ENCODE measurements at regions not wholly inside any gene's neighbourhood (a gene's known extent, or its start where the extent isn't known, plus 50 kb on each side); places are given as distances from the start of the nearest gene placed in this dataset.
"Not testable (repeated sequence)": the region's sequence is repeated elsewhere in the genome, so short reads cannot be mapped to it uniquely, and the experiment has no call there.

- not testable (repeated sequence) for DNase-seq
These were observed 122.1 kb downstream of the SPAG6 start for GRCh38 chr10:22467393-22467792.

DNA sequence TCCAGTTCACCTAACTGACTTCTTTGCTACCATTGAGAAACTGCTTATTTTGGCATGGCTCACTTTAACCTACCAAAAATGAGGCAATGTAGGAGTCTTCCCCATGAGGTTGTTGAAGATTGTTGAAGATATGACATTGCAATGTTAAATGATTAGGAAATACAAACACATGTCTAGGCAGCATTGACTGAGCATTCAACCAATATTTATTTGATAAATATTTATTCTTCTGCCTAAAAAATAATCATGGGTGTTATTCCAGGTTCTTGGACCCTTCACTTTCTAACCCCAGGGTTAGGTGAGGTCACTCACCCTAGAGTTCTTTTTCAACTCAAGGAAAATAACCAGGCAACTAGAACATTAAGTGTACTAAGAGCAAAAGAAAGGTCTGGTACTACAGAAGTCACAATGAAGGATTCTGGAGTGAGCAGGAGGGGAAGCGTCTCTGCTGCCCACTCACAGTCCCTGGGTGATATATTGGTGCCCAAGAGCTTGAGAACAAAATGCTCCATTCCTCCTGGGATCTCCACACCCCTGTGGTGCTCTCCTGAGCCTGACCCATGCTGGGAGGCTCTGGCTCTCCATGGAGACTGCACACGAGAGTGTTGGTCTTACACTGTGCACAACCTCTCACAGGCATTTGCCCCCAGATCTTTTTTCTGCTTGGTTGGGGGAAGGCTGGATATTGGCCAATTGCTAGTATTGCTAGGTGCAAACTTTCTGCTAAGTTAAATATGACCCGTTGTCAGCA lies 123.4 kb downstream of the SPAG6 start:
- no peak for DNase-seq

DNA sequence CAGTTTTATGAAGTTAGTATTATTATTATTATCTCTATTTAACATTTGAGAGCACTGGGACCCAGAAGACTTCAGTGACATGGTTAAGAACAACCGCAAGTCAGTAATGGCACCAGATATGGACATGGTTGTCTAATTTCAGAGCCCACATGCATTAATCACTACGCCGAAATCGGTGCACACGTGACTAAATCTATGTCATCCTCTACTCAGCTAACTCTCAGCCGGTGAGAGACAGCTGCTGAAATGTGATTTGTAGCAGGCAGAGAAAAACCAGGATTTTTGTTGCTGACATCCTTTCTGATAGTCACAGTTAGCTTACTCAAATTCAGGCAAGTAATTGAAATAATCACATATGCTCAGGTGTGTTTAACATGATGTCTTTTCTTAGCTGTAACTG lies 127.7 kb downstream of the SPAG6 start:
- DNase-seq: no peak

GRCh38 chr10:22473459-22473858 lies 128.2 kb downstream of the SPAG6 start:
- no peak for DNase-seq

- peak; percentile 32 for DNase-seq
These were observed 130.6 kb downstream of the SPAG6 start for GRCh38 chr10:22475651-22476600.

DNA sequence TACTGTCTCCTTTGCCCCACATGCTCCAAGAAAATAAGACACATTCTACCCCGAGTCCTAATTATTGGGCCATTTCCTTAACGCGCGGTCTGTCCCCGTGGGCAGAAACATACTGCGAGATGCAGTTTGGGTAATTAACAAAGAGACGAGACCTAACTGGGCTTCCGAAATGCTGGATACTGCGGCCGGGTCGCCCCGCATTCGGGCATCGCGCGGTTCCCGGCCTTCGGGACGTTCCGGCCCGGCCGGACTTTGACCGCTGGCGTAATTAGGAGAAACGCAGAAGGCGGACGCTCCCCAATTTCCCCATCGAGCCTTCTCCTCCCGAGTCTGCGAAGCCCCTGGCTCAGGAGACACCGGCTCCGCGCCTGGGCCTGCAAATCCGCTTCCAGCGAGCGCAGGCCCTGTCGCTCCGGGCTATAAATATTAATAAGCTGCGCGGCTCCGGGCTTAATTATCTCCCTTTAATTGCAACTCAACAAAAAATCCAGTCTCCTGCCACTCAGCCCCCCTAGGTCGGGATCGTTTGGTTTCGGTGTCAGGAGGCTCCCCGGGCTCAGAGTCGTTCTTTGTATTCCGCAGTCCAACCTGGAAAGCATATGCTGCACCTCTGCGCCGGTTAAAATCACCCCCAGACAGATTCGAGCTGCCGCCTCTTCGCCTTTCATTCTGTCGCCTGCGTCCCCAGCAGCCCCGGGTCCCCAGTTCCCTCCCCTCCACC lies 131.5 kb downstream of the SPAG6 start:
- DNase-seq: no peak

DNA sequence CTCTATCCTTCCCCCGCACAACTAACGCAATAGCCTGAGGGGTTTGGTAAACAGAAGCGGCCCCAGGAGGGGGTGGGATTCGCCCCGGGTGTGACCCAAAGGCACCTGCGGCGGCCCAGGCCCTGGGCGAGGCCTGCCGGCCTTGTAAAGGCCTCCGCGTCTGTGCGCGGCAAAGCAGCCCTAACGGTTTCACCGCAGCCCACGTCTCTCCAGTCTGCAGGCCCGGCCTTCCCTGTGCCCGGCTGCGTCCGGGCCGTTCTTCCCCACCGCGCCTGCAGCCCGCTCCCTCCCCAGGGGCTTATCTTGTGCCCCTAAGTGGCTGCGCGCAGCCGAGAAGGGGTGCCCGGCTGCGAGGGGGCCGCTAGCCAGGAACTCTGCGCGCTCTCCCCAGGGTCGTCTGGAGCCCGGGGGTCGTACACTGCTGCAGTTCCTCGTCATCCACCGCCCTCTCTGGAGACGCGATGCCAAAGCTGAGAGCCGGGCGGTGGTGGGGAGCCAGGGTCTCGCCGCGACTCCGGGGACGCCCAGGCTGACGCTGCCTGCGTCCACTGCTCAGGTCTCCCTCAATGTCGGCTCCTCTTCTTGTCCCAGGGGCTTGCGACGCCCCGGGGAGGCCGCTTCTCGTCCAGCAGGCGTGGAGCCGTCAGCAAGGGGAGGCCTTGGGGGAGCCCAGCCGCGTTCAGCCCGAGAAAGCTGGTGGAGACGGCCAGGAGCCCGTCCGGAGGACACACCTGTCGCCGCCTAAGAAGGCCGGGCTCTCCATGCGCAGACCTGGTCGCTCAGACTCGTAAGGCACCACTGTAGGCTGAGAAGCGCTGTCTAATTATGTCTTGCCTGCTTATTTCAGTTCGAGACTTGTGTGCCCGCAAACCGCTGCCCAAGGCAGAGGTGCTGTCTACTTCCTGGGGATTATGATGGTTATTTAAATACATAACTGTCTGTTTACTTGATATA lies 132.3 kb downstream of the SPAG6 start:
- no peak for DNase-seq

GRCh38 chr10:22478555-22479334 lies 133.4 kb downstream of the SPAG6 start:
- no peak for DNase-seq

DNA sequence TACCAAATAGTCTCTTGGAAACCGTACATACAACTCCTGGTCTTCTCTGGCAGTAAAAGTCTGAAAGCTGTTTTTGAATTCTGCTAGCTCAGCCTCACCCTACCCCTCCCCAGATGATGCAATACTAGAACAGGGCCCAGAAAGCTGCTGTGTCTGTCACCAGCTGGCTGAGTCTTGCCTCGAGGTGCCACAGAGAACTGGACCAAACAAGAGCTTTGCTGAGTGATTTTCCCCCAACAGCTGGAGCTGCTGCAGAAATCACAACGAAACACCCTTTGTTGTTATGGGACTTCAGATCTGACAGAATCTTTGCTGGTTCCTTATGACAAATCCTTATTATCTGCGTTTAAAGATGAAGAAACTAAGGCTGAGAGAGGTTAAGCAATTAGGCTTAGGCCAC lies 134.1 kb downstream of the SPAG6 start:
- peak; percentile 39 for DNase-seq

DNA sequence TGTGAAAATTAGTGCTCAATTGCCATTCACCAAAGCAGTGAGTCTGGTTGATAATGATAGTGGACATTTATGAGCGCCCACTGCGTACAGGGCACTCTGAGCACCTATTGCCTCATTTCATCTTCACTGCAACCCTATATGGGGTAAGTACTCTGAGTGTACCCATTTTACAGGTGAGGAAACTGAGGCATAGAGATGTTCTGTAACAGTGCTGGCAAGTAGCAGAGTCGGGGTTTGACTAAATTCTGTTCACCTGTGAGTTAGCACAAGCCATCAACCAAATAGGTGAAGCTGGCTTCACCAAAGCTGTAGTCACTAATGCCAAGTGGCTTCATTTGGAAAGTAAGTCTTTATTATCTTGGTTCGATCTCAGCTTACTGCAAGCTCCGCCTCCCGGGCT lies 135.8 kb downstream of the SPAG6 start:
- DNase-seq: no peak

DNA sequence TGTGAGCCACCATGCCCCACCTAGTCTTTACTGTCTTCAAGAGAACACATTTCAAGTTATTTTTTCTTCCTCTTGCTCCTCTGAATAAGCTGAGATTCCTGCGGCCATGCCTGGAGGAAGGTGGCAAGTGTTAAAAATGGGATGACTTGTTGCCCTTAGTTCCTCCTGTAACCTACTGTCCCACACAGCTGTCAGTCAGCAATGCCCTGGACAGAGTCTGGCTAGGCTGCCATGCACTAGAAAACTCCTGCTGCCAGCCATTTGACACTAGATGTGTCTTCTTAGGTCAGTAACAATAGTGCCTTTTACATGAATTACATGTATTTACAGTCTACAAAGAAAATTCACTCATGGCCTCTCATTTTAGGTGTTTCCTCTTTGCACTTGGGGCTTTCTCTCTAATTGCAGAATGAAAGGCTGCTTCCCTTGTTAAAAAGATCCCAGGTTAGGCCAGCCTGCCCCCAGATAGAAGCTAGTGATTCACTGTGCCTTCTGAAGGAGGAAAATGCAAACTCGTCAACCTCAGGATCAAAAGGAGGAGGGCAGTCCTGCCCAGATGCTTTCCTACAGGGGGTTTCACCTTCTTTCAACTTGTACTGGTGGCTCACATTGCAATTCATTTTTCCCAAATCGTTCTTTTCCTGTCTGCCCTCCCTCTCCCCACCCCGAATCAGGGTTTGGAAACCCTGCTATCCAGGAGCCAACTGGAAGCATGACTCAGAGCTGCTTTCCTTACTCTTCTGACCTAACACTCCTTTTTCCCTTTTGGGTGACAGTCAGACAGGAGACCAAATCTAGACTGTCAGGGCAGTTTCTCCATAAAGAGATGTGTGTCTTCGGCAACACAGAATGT lies 136.6 kb downstream of the SPAG6 start:
- DNase-seq: no peak

DNA sequence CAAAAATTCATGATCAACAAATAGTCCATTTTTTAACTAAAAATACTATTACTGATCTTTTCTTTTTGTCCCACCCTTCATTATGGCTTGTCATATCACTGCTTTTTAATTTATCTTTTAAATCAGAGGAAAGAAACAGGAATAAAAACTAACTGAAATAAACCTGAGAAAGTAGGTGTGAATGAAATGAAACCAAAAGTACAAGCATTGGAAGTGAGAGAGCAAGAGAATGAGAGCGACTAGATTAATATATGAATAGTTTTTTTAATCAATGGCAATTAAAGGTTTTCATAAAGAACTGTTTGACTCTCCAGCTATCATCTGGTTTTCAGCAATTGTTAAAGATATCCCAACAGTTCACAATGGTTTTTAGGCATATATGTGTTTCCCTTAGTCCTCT lies 137.8 kb downstream of the SPAG6 start:
- DNase-seq: no peak

All from fibroblast of skin of scalp (primary cell).